ENCODE measurements at regions not wholly inside any gene's neighbourhood (a gene's known extent, or its start where the extent isn't known, plus 50 kb on each side); places are given as distances from the start of the nearest gene placed in this dataset.

DNA sequence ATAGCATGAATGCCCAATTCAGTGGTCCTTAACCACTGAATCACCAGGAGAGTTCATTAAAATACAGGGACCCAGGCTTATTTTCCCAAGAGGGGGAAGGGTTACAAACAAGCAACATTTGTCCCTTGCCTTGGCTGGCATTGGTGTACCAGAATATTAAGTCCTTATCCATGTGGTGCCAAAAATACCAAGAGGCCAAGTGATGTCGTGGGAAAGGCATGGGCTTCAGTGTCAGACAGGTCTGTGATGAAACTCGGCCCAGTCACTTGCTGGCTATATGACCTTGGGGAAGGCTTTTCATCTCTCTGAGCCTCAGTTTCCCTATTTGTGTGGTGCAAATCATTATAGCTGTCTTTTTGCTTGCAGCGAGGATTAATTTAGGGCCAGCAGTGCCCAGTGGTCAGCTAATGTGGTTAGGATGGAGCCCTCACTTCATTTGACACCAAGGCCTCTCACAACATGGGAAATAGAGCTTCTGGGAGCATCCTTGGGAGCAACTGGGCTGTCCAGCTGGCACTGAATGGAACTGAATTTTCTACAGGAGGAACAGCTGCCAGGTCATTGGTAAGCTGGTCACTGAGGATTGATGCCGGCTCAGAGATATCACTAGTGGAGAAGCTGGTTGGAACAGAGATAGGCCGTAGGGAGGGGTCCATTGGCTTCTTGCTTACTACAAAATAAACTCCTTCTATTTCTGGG lies 77.2 kb upstream of the PPP2R5A start:
- Mint-ChIP-seq H3K27ac (no peak overlapping the region), H3K27me3 (no peaks in the 10 kb centered on the region), H3K4me3 (no peak overlapping the region), H3K36me3 (no peaks in the 10 kb centered on the region), H3K4me1 (no peaks in the 10 kb centered on the region), H3K9me3 (no peaks in the 10 kb centered on the region)
- DNase-seq (no peak), ATAC-seq (replicated peaks) (no peak)

- Mint-ChIP-seq H3K27ac (no peak overlapping the region), H3K9me3 (no peaks in the 10 kb centered on the region), H3K36me3 (no peaks in the 10 kb centered on the region), H3K27me3 (no peaks in the 10 kb centered on the region), H3K4me1 (no peaks in the 10 kb centered on the region), H3K4me3 (no peak overlapping the region)
- ATAC-seq (replicated peaks), result no peak
- DNase-seq, result no peak
Observed at GRCh38 chr1:212208978-212209644, 76.1 kb upstream of the PPP2R5A start.

- Mint-ChIP-seq H3K9me3 (no peaks in the 10 kb centered on the region), H3K4me3 (no peak overlapping the region), H3K27ac (no peak overlapping the region), H3K27me3 (no peaks in the 10 kb centered on the region), H3K4me1 (no peaks in the 10 kb centered on the region), H3K36me3 (no peaks in the 10 kb centered on the region)
- no peak for ATAC-seq (replicated peaks)
- no peak for DNase-seq
Observed at GRCh38 chr1:212211371-212211770, 73.8 kb upstream of the PPP2R5A start.

DNA sequence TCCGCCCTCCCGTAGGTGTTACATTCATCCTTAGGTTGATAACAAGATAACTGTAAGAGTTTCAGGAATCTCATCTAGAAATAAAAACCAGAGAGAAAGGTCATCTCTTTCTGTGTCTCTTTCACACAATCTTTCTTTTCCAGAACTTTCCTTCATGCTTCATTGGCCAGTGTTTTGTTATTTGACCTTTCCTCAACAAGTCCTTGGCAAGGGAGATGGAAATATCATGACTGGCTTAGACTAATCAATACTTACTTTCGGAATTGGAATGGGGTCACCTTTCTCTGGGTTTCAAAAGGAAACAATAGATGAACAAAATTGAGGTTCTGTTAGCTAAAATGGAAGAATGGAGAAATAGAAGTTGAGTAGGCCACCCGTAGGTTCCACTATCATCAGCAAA lies 72.9 kb upstream of the PPP2R5A start:
- ATAC-seq (replicated peaks), result no peak
- H3K27ac Mint-ChIP-seq, result no peak overlapping the region
- H3K4me3 Mint-ChIP-seq, result no peak overlapping the region
- no peaks in the 10 kb centered on the region for H3K27me3 Mint-ChIP-seq
- DNase-seq, result no peak
- H3K4me1 Mint-ChIP-seq, result no peaks in the 10 kb centered on the region
- no peaks in the 10 kb centered on the region for H3K36me3 Mint-ChIP-seq
- H3K9me3 Mint-ChIP-seq, result no peaks in the 10 kb centered on the region

DNA sequence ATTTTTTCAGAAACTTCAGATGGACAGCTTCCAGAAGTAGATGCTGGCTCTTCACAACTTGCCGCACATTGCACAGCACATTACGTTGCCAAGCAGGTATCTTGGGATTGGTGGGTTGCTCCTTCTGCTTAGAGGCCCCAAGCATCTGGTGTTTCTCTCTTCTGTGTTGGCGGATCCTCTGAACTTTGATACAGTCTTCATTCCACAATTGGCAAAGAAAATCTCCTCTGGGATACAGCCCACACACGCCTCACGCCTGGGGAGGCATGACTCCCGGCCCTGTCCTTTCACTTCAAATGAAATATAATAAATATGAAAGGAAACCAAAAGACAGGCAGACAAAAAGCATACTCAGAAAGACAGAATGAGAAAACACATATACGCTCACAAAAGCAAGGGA lies 72.3 kb upstream of the PPP2R5A start:
- Mint-ChIP-seq H3K4me1 (no peaks in the 10 kb centered on the region), H3K27ac (no peak overlapping the region), H3K9me3 (no peaks in the 10 kb centered on the region), H3K36me3 (no peaks in the 10 kb centered on the region), H3K27me3 (no peaks in the 10 kb centered on the region), H3K4me3 (no peak overlapping the region)
- no peak for ATAC-seq (replicated peaks)
- DNase-seq, result no peak

- no peaks in the 10 kb centered on the region for H3K27me3 Mint-ChIP-seq
- DNase-seq (no peak), ATAC-seq (replicated peaks) (no peak)
- H3K27ac Mint-ChIP-seq, result no peak overlapping the region
- H3K36me3 Mint-ChIP-seq, result no peaks in the 10 kb centered on the region
- peaks cover 5 to 9% of the 10 kb centered on the region in 2 donors for H3K4me1 Mint-ChIP-seq
- H3K4me3 Mint-ChIP-seq, result no peak overlapping the region
- H3K9me3 Mint-ChIP-seq, result no peaks in the 10 kb centered on the region
Observed at GRCh38 chr1:212213784-212214183, 71.4 kb upstream of the PPP2R5A start.

DNA sequence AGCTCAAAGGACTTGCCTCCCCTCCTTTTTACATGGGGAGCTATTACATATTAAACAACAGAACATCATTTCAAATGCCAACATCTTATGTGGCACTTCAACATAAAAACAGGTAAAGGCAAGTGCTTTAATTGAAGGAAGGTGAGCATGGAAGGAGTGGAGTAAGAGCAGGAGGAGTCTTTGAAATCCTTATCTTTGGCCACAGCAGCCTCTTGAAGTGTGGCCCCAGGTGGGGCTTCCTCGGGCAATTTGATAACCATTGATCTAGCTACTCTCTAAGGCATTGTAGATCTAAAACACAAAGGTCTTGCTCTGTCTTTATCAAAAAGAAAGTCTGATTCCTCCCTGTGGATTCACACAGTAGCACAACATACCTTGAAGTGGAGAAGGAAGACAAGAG lies 70.9 kb upstream of the PPP2R5A start:
- no peaks in the 10 kb centered on the region for H3K27me3 Mint-ChIP-seq
- no peak overlapping the region for H3K27ac Mint-ChIP-seq
- H3K4me3 Mint-ChIP-seq, result no peak overlapping the region
- no peak for ATAC-seq (replicated peaks)
- no peaks in the 10 kb centered on the region for H3K36me3 Mint-ChIP-seq
- no peaks in the 10 kb centered on the region for H3K9me3 Mint-ChIP-seq
- H3K4me1 Mint-ChIP-seq, result peaks cover 7 to 14% of the 10 kb centered on the region in 2 donors
- no peak for DNase-seq

DNA sequence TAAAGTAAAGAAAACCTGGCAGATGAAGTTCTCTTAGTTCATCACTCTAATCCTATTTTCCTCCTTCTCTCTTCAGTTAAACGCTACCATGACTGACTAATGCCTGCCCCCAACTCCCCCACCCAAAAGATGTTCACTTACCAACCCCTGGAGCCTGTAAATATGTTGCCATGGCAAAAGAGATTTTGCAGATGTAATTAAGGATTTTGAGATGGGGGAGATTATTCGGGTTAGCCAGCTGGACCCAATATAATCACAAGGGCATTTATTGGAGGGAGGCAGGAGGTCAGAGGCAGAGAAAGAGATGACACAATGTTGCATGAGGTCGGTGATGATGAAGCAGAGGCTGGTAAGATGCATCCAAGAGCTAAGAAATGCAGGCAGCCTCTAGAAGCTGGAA lies 69.3 kb upstream of the PPP2R5A start:
- Mint-ChIP-seq H3K27ac (no peak overlapping the region), H3K4me3 (no peak overlapping the region), H3K4me1 (peaks cover 7 to 15% of the 10 kb centered on the region in 2 donors)

GRCh38 chr1:212217633-212218032 lies 67.6 kb upstream of the PPP2R5A start:
- no peak overlapping the region for H3K27ac Mint-ChIP-seq
- no peaks in the 10 kb centered on the region for H3K27me3 Mint-ChIP-seq
- no peaks in the 10 kb centered on the region for H3K9me3 Mint-ChIP-seq
- H3K4me1 Mint-ChIP-seq, result peaks cover 7 to 15% of the 10 kb centered on the region in 2 donors
- H3K36me3 Mint-ChIP-seq, result no peaks in the 10 kb centered on the region
- no peak for ATAC-seq (replicated peaks)
- no peak for DNase-seq
- H3K4me3 Mint-ChIP-seq, result no peak overlapping the region

More for the DNA sequence above, 69.3 kb upstream of the PPP2R5A start:
- Mint-ChIP-seq H3K9me3 (no peaks in the 10 kb centered on the region), H3K27me3 (no peaks in the 10 kb centered on the region), H3K36me3 (no peaks in the 10 kb centered on the region)
- ATAC-seq (replicated peaks), result no peak
- no peak for DNase-seq

DNA sequence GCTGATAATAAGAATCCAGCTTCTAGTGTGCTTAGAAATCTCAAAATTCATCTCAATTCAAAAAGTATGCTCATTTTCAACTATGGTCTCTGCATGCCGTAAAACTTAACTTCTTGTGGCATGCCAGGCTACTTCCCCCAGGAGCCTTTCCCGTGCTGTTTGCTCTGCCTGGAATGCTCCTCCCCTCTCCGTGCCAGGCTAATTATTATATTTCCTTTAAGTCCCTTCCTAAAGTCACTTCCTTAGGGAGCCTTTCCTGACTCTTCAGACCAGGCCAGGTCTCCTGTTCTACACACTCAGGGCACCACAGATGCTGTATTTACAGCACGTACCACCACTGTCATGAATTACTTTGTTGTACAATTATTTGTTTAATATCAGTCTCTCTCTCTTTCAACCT lies 67.1 kb upstream of the PPP2R5A start:
- Mint-ChIP-seq H3K9me3 (no peaks in the 10 kb centered on the region), H3K36me3 (no peaks in the 10 kb centered on the region), H3K4me1 (peaks cover 7 to 15% of the 10 kb centered on the region in 2 donors), H3K27me3 (no peaks in the 10 kb centered on the region), H3K4me3 (no peak overlapping the region), H3K27ac (no peak overlapping the region)
- no peak for ATAC-seq (replicated peaks)
- no peak for DNase-seq

DNA sequence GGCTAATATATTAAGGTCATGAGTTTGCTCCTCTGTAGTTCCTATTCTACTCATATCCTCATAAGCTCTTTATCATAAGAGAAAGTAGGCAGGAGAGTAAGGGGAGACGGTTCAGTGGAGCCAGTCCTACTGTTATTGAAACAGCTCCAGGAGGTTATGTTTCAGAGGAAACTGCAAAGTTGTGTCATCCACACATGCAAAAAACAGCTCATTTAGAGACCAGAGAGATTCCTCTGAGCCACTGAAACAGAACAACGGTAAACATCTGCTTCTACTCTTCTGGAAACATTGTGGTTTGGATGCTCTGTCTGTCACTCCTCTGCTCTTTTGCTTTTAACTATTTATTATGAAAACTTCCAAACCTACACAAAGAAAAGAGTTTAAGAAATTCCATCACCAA lies 66.3 kb upstream of the PPP2R5A start:
- peaks cover 7 to 15% of the 10 kb centered on the region in 2 donors for H3K4me1 Mint-ChIP-seq
- no peak overlapping the region for H3K27ac Mint-ChIP-seq
- peak; percentile 25 for DNase-seq
- ATAC-seq (replicated peaks), result peak; percentile 95 to 98
- H3K36me3 Mint-ChIP-seq, result no peaks in the 10 kb centered on the region
- no peaks in the 10 kb centered on the region for H3K9me3 Mint-ChIP-seq
- H3K27me3 Mint-ChIP-seq, result no peaks in the 10 kb centered on the region
- no peak overlapping the region for H3K4me3 Mint-ChIP-seq

DNA sequence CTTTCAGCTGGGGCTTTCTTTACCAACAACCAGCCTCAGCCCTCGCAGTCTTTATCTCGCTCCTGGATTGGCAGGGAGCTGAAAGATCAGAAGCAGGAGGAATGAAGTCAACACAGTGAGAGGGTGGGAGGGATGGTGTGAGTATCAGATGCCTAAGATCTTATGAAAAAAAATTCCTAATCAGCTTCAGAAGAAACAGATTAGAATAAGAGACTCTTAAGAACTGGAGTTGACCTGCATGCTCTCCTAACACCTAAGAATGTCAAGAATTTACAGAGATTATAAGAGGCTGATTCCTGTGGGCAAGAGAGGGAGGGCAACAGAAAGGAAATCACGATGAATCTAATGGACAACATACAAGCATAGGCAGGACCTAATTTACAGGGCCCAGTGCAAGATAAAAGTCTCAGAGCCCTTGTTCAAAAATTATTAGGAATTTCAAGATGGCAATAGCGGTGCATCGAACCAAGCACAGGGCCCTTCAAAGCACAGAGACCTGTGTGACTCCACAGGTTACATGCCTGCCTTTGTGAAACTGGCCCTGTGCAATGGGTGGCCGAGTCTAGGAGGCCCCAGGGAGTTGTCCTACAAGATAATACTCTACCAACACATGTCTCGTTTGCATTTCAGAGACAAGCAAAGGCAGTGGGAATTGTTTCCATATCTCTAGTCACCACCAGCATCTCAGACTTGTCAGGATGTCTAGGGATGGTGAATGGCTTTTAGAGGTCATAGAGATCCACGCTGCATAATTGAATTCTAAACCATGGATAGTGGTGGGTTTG lies 65.3 kb upstream of the PPP2R5A start:
- Mint-ChIP-seq H3K27me3 (no peaks in the 10 kb centered on the region), H3K4me1 (peaks cover 10 to 15% of the 10 kb centered on the region in 2 donors), H3K36me3 (no peaks in the 10 kb centered on the region), H3K27ac (no peak overlapping the region), H3K9me3 (no peaks in the 10 kb centered on the region), H3K4me3 (no peak overlapping the region)
- DNase-seq (no peak), ATAC-seq (replicated peaks) (no peak)

GRCh38 chr1:212221801-212222200 lies 63.4 kb upstream of the PPP2R5A start:
- Mint-ChIP-seq H3K4me3 (no peak overlapping the region), H3K36me3 (no peaks in the 10 kb centered on the region), H3K27ac (no peak overlapping the region), H3K4me1 (peaks cover 14 to 25% of the 10 kb centered on the region in 2 donors), H3K9me3 (no peaks in the 10 kb centered on the region), H3K27me3 (no peaks in the 10 kb centered on the region)
- ATAC-seq (replicated peaks), result no peak
- DNase-seq, result no peak

DNA sequence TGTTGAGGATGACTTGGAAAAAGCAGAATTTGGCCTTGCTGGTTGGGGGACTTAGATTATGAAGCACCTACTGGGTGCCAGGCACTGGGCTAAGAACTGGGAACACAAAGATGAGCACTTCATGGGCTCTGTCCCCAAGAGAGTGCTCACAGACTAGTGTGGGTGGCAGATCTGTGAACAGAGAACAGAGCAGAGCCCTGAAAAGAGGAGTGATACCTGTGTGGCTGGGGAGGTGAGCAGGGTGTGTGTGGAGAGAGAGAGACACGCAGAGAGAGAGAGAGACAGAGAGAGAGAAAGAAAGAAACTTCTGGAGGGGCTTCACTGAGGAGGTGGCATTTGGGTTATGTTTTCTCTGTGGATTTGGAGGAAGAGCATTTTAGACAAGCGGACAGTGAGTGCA lies 61.1 kb upstream of the PPP2R5A start:
- Mint-ChIP-seq H3K27ac (no peak overlapping the region), H3K36me3 (no peaks in the 10 kb centered on the region), H3K4me3 (no peak overlapping the region), H3K27me3 (no peaks in the 10 kb centered on the region), H3K9me3 (no peaks in the 10 kb centered on the region), H3K4me1 (peaks cover 10 to 13% of the 10 kb centered on the region in 2 donors)
- DNase-seq (no peak), ATAC-seq (replicated peaks) (no peak)

- no peaks in the 10 kb centered on the region for H3K36me3 Mint-ChIP-seq
- DNase-seq (no peak), ATAC-seq (replicated peaks) (no peak)
- no peak overlapping the region for H3K27ac Mint-ChIP-seq
- no peaks in the 10 kb centered on the region for H3K9me3 Mint-ChIP-seq
- no peak overlapping the region for H3K4me3 Mint-ChIP-seq
- H3K4me1 Mint-ChIP-seq, result peaks cover 10 to 11% of the 10 kb centered on the region in 2 donors
- no peaks in the 10 kb centered on the region for H3K27me3 Mint-ChIP-seq
Observed at GRCh38 chr1:212225416-212225815, 59.8 kb upstream of the PPP2R5A start.
